Kidney (tissue), 13 donors: ENCODE measurements at regions not wholly inside any gene's neighbourhood (a gene's known extent, or its start where the extent isn't known, plus 50 kb on each side); places are given as distances from the start of the nearest gene placed in this dataset.

ENCODE experiments used
- DNase-seq, 5 donors: peaks; one replicate each; pipeline ENCODE4 v3.0.0-alpha.2; 2013 to 2020
- FAIRE-seq: peaks from 2 replicates; lab custom pipeline; 2012; peaks lifted over from hg19 to GRCh38; lab: Jason Lieb, UNC
- H3K27ac ChIP-seq, 2 donors: one replicate each; pipeline ENCODE4 v1.7.0; 2013; ENCODE audit warnings: low read depth in 2 of 2, low read length in 2 of 2, inconsistent platforms in 1 of 2
- H3K27me3 ChIP-seq: one replicate; pipeline ENCODE4 v1.7.1; 2013; ENCODE audit warnings: low read length, inconsistent platforms; ENCODE audit not compliant: control insufficient read depth, insufficient read depth
- H3K36me3 ChIP-seq, 3 donors: one replicate each; pipeline versions ENCODE4 v1.7.0 to v1.7.1; 2013; ENCODE audit warnings: low read length in 3 of 3, control low read depth in 1 of 3, inconsistent platforms in 1 of 3; ENCODE audit not compliant: insufficient read depth in 3 of 3, control insufficient read depth in 2 of 3
- H3K4me1 ChIP-seq, 3 donors: one replicate each; pipeline versions ENCODE4 v1.7.0 to v1.7.1; 2013; ENCODE audit warnings: low read length in 3 of 3, inconsistent platforms in 1 of 3, low read depth in 1 of 3; ENCODE audit not compliant: control insufficient read depth in 2 of 3, insufficient read depth in 2 of 3
- H3K4me3 ChIP-seq, 3 donors: one replicate each; pipeline versions ENCODE4 v1.7.0 to v1.8.1; 2013; ENCODE audit warnings: low read length in 3 of 3, control low read depth in 1 of 3, inconsistent platforms in 1 of 3
- H3K9ac ChIP-seq, 3 donors: one replicate each; pipeline versions ENCODE4 v1.7.0 to v1.7.1; 2013; ENCODE audit warnings: low read length in 3 of 3, control low read depth in 1 of 3, inconsistent platforms in 1 of 3
- H3K9me3 ChIP-seq, 3 donors: one replicate each; pipeline versions ENCODE4 v1.7.0 to v1.7.1; 2013; ENCODE audit warnings: low read length in 3 of 3, control low read depth in 1 of 3, inconsistent platforms in 1 of 3; ENCODE audit not compliant: control insufficient read depth in 2 of 3, insufficient read depth in 1 of 3
- CTCF ChIP-seq: IDR thresholded peaks from 3 replicates; pipeline ENCODE4 v1.5.1; 2012; ENCODE audit warnings: mild to moderate bottlenecking, moderate library complexity, borderline replicate concordance; ENCODE audit not compliant: insufficient read depth; ENCODE audit errors: extremely low read depth
- intact Hi-C: fragments of 100-400 bp; cut with DNase I; formaldehyde crosslinking; loops from one replicate; pipeline ENCODE4 v1.11.1; 2022
- donor health status: control.
- donor health status: control.
- donor health status: control.
- donor health status: control.
- donor health status: control.
- donor health status: DM: yes; HTN: yes; CAD: no.
- donor health status: Normal renal cell carcinoma (clear cell type).

DNA sequence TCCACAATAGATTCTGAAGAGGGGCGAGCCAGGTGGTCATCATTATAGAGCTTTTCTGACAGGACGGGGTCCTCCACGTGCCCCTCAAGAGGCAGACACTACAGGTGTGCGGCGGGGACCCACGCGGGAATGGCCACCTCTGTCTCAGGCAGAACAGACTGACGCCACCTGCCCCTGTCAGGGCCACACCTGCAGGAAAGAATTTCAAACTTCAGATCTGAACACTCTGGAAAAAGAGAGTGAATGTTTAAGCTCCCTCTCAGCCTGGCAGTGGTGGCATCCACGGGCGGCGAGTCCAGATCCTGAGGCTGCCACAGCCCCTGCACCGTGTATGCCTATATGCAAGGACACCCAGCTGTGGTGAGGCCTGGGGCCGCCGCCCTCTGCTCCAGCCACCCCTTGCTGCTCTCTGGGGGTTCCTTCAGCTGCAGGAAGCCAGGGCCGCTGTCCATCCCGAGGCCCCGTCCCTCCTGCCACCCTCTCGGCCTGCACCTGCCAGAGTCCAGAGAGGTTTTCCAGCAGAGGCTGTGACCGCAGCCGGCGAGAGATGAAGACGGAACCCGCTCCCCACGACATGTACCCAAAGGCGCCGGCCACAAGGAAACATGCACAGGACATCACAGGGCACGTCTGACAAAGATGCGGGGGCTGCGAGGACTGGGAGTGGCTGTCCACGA lies 234.9 kb downstream of the ERMARD start:
- intact Hi-C loops: no loop called here
- H3K27ac ChIP-seq: no peak overlapping the region
- peaks cover 0 to 3% (median 0%) of the 10 kb centered on the region in 3 donors for H3K36me3 ChIP-seq
- H3K4me3 ChIP-seq: no peak overlapping the region
- TF ChIP-seq CTCF: no peak
- no peaks in the 10 kb centered on the region for H3K9me3 ChIP-seq
- FAIRE-seq (no peak), DNase-seq (peak in 1 of 5 donors; percentile 73)
- peaks cover 0 to 2% (median 0%) of the 10 kb centered on the region in 3 donors for H3K4me1 ChIP-seq
- no peak overlapping the region for H3K9ac ChIP-seq
- H3K27me3 ChIP-seq: no peaks in the 10 kb centered on the region

GRCh38 chr6:169985121-169986015 lies 233.9 kb downstream of the ERMARD start:
- no peak for FAIRE-seq
- TF ChIP-seq CTCF: no peak
- intact Hi-C loops: no loop called here
- Histone ChIP-seq H3K4me3 (no peak overlapping the region), H3K9ac (no peak overlapping the region), H3K4me1 (peaks cover 0 to 2% (median 0%) of the 10 kb centered on the region in 3 donors), H3K27ac (no peak overlapping the region), H3K27me3 (no peaks in the 10 kb centered on the region), H3K9me3 (no peaks in the 10 kb centered on the region), H3K36me3 (peaks cover 0 to 3% (median 0%) of the 10 kb centered on the region in 3 donors)
- peak in 4 of 5 donors; percentile 32 to 51 (median 50) for DNase-seq

- DNase-seq: peak in 3 of 5 donors; percentile 26 to 52 (median 42)
- intact Hi-C loops: no loop called here
Observed at GRCh38 chr6:169984181-169985120, 233.0 kb downstream of the ERMARD start.

More at GRCh38 chr6:169984181-169985120, 233.0 kb downstream of the ERMARD start:
- Histone ChIP-seq H3K4me3 (no peak overlapping the region), H3K4me1 (peaks cover 0 to under 1% (median 0%) of the 10 kb centered on the region in 3 donors), H3K27me3 (no peaks in the 10 kb centered on the region), H3K36me3 (peaks cover 0 to under 1% (median 0%) of the 10 kb centered on the region in 3 donors), H3K9me3 (no peaks in the 10 kb centered on the region), H3K27ac (no peak overlapping the region), H3K9ac (no peak overlapping the region)
- TF ChIP-seq CTCF: no peak
- FAIRE-seq: no peak
